Stimulated activated CD8-positive, alpha-beta memory T cell treated with anti-CD3 and anti-CD28 coated beads, Interleukin-4, amount 100 ng/mL, for 48 hours (primary cell): ENCODE measurements at regions not wholly inside any gene's neighbourhood (a gene's known extent, or its start where the extent isn't known, plus 50 kb on each side); places are given as distances from the start of the nearest gene placed in this dataset.
"Not testable (repeated sequence)": the region's sequence is repeated elsewhere in the genome, so short reads cannot be mapped to it uniquely, and the experiment has no call there.

ENCODE experiments used
- DNase-seq: peaks from one replicate; pipeline ENCODE4 v3.0.0-alpha.2; 2020

GRCh38 chr10:64271508-64271907 is 750.3 kb downstream of the REEP3 start:
- no peak for DNase-seq

GRCh38 chr10:64271983-64272382 is 750.8 kb downstream of the REEP3 start:
- DNase-seq, result no peak

- DNase-seq, result no peak
Observed at GRCh38 chr10:64275001-64275400, 753.8 kb downstream of the REEP3 start.

GRCh38 chr10:64275774-64276173 is 754.6 kb downstream of the REEP3 start:
- no peak for DNase-seq

- no peak for DNase-seq
Observed at GRCh38 chr10:64277536-64277935, 756.3 kb downstream of the REEP3 start.

- no peak for DNase-seq
Observed at GRCh38 chr10:64283621-64284020, 762.4 kb downstream of the REEP3 start.

GRCh38 chr10:64286533-64286932 is 765.3 kb downstream of the REEP3 start:
- no peak for DNase-seq

GRCh38 chr10:64288404-64288803 is 767.2 kb downstream of the REEP3 start:
- no peak for DNase-seq

GRCh38 chr10:64303566-64303965 is 782.4 kb downstream of the REEP3 start:
- no peak for DNase-seq

- no peak for DNase-seq
Observed at GRCh38 chr10:64306729-64307327, 785.6 kb downstream of the REEP3 start.

- no peak for DNase-seq
Observed at GRCh38 chr10:64312876-64313275, 791.7 kb downstream of the REEP3 start.

- no peak for DNase-seq
Observed at GRCh38 chr10:64313967-64314366, 792.8 kb downstream of the REEP3 start.

- DNase-seq, result no peak
Observed at GRCh38 chr10:64316416-64316815, 795.2 kb downstream of the REEP3 start.

- DNase-seq, result no peak
Observed at GRCh38 chr10:64316833-64317232, 795.6 kb downstream of the REEP3 start.

- no peak for DNase-seq
Observed at GRCh38 chr10:64320448-64320847, 799.2 kb downstream of the REEP3 start.

- no peak for DNase-seq
Observed at GRCh38 chr10:64329510-64329909, 808.3 kb downstream of the REEP3 start.

GRCh38 chr10:64332551-64332950 is 811.4 kb downstream of the REEP3 start:
- no peak for DNase-seq

GRCh38 chr10:64334084-64334483 is 812.9 kb downstream of the REEP3 start:
- DNase-seq, result no peak

GRCh38 chr10:64344211-64344610 is 823.0 kb downstream of the REEP3 start:
- no peak for DNase-seq

- no peak for DNase-seq
Observed at GRCh38 chr10:64345856-64346255, 824.7 kb downstream of the REEP3 start.

GRCh38 chr10:64346389-64346788 is 825.2 kb downstream of the REEP3 start:
- no peak for DNase-seq

- DNase-seq, result no peak
Observed at GRCh38 chr10:64350665-64351064, 829.5 kb downstream of the REEP3 start.

GRCh38 chr10:64358907-64359306 is 837.7 kb downstream of the REEP3 start:
- DNase-seq, result no peak

- DNase-seq, result not testable (repeated sequence)
Observed at GRCh38 chr10:64360240-64360639, 839.0 kb downstream of the REEP3 start.

GRCh38 chr10:64363687-64364086 is 842.5 kb downstream of the REEP3 start:
- no peak for DNase-seq

GRCh38 chr10:64365663-64366062 is 844.5 kb downstream of the REEP3 start:
- no peak for DNase-seq
